HEK293 (cell line): ENCODE measurements at regions not wholly inside any gene's neighbourhood (a gene's known extent, or its start where the extent isn't known, plus 50 kb on each side); places are given as distances from the start of the nearest gene placed in this dataset.

Experiments used
- CTCF ChIA-PET: fragments of 350-600 bp; formaldehyde crosslinking; extraction: SDS; loops from one replicate; lab custom pipeline; 2021; ENCODE audit warnings: antibody characterized with exemption; lab: Yijun Ruan, JAX
- POLR2A ChIA-PET: fragments of 300-600 bp; formaldehyde crosslinking; extraction: SDS; loops from one replicate; lab custom pipeline; 2020; ENCODE audit warnings: antibody characterized with exemption, inconsistent platforms; lab: Yijun Ruan, JAX
- H3K27ac ChIP-seq: fragments of 200-500 bp; sonication (Bioruptor generic); 2 replicates; pipeline ENCODE4 v1.5.1; 2014; ENCODE audit warnings: low read depth, low read length, control low read depth, inconsistent platforms; ENCODE audit errors: extremely low read depth
- H3K36me3 ChIP-seq, 2 experiments: fragments of 200-500 bp in 1 of 2; sonication (Bioruptor generic) in 1 of 2; 1 replicate in 1 of 2; 2 replicates in 1 of 2; pipeline ENCODE4 v1.5.1; 2014 to 2017; ENCODE audit warnings: inconsistent platforms in 2 of 2, low read length in 2 of 2; ENCODE audit not compliant: control insufficient read depth in 2 of 2, insufficient read depth in 1 of 2
- H3K4me1 ChIP-seq: fragments of 200-500 bp; sonication (Bioruptor generic); 2 replicates; pipeline ENCODE4 v1.5.1; 2014; ENCODE audit warnings: mild to moderate bottlenecking, low read length, inconsistent platforms; ENCODE audit not compliant: control insufficient read depth, insufficient read depth
- H3K4me3 ChIP-seq: 2 replicates; pipeline ENCODE4 v1.5.1; 2011; ENCODE audit warnings: low read depth, mild to moderate bottlenecking, control low read depth, low read length, moderate library complexity
- H3K9me3 ChIP-seq: fragments of 200-500 bp; sonication (Bioruptor generic); 2 replicates; pipeline ENCODE4 v1.5.1; 2014; ENCODE audit warnings: low read depth, low read length, inconsistent platforms; ENCODE audit not compliant: control insufficient read depth, insufficient read depth
- ATF2 ChIP-seq: fragments of 450-650 bp; formaldehyde crosslinking; IDR thresholded peaks from 2 replicates; pipeline ENCODE4 v1.5.1; 2016; ENCODE audit warnings: missing biosample characterization, missing genetic modification characterization, low read depth
- EGR2 ChIP-seq: fragments of 450-650 bp; formaldehyde crosslinking; IDR thresholded peaks from 2 replicates; pipeline ENCODE4 v1.5.1; 2016; ENCODE audit warnings: low read depth, missing biosample characterization, missing genetic modification characterization
- GLIS1 ChIP-seq: fragments of 450-650 bp; formaldehyde crosslinking; IDR thresholded peaks from 2 replicates; pipeline ENCODE4 v1.5.1; 2016; ENCODE audit warnings: missing biosample characterization, missing genetic modification characterization
- GLIS2 ChIP-seq: fragments of 450-650 bp; formaldehyde crosslinking; IDR thresholded peaks from 2 replicates; pipeline ENCODE4 v1.5.1; 2016; ENCODE audit warnings: missing biosample characterization, missing genetic modification characterization
- IKZF3 ChIP-seq: fragments of 450-650 bp; IDR thresholded peaks from 2 replicates; pipeline ENCODE4 v1.5.0; 2018; ENCODE audit warnings: missing biosample characterization, mild to moderate bottlenecking, missing genetic modification characterization, moderate library complexity
- KLF9 ChIP-seq: fragments of 450-650 bp; formaldehyde crosslinking; IDR thresholded peaks from 2 replicates; pipeline ENCODE4 v1.5.1; 2016; ENCODE audit warnings: missing biosample characterization, missing genetic modification characterization, low read depth
- SETDB1 ChIP-seq: IDR thresholded peaks from one replicate; pipeline ENCODE4 v1.6.1; 2017; ENCODE audit warnings: mild to moderate bottlenecking, low read length, moderate library complexity, mixed read lengths; ENCODE audit not compliant: insufficient read length
- TCF7L2 ChIP-seq: IDR thresholded peaks from 2 replicates; pipeline ENCODE4 v1.6.1; 2011; ENCODE audit warnings: low read depth, mild to moderate bottlenecking, inconsistent platforms, low read length, moderate library complexity, borderline replicate concordance
- ZBTB11 ChIP-seq: fragments of 450-650 bp; formaldehyde crosslinking; conservative IDR thresholded peaks from 2 replicates; pipeline ENCODE4 v1.5.1; 2016; ENCODE audit warnings: low read depth, missing biosample characterization, missing genetic modification characterization
- ZBTB20 ChIP-seq: fragments of 450-650 bp; formaldehyde crosslinking; IDR thresholded peaks from 2 replicates; pipeline ENCODE4 v1.5.1; 2016; ENCODE audit warnings: missing biosample characterization, missing genetic modification characterization
- ZNF112 ChIP-seq: fragments of 450-650 bp; formaldehyde crosslinking; IDR thresholded peaks from 2 replicates; pipeline ENCODE4 v1.5.0; 2017; ENCODE audit warnings: missing biosample characterization, missing genetic modification characterization
- ZNF211 ChIP-seq: fragments of 450-650 bp; formaldehyde crosslinking; IDR thresholded peaks from 2 replicates; pipeline ENCODE4 v1.5.1; 2016; ENCODE audit warnings: low read depth, missing biosample characterization, missing genetic modification characterization
- ZNF221 ChIP-seq: fragments of 450-650 bp; formaldehyde crosslinking; IDR thresholded peaks from 2 replicates; pipeline ENCODE4 v1.5.1; 2017; ENCODE audit warnings: missing biosample characterization, missing genetic modification characterization, borderline replicate concordance
- ZNF24 ChIP-seq: fragments of 450-650 bp; formaldehyde crosslinking; IDR thresholded peaks from 2 replicates; pipeline ENCODE4 v1.5.1; 2016; ENCODE audit warnings: missing biosample characterization, missing genetic modification characterization
- ZNF266 ChIP-seq: fragments of 450-650 bp; formaldehyde crosslinking; IDR thresholded peaks from 2 replicates; pipeline ENCODE4 v1.5.1; 2016; ENCODE audit warnings: missing biosample characterization, missing genetic modification characterization, low read depth
- ZNF596 ChIP-seq: fragments of 450-650 bp; IDR thresholded peaks from 2 replicates; pipeline ENCODE4 v1.5.0; 2018; ENCODE audit warnings: missing biosample characterization, mild to moderate bottlenecking, missing genetic modification characterization, moderate library complexity
- ZNF629 ChIP-seq: fragments of 450-650 bp; formaldehyde crosslinking; IDR thresholded peaks from 2 replicates; pipeline ENCODE4 v1.5.1; 2017; ENCODE audit warnings: missing biosample characterization, missing genetic modification characterization
- ZNF645 ChIP-seq: fragments of 450-650 bp; formaldehyde crosslinking; IDR thresholded peaks from 2 replicates; pipeline ENCODE4; 2016; ENCODE audit warnings: missing biosample characterization, missing genetic modification characterization

GRCh38 chr2:138414014-138414413 lies 87.6 kb upstream of the SPOPL start:
- H3K36me3 ChIP-seq = no peaks in the 10 kb centered on the region
- no peaks in the 10 kb centered on the region for H3K9me3 ChIP-seq
- CTCF ChIA-PET = no interaction called here
- no peak overlapping the region for H3K27ac ChIP-seq
- H3K4me1 ChIP-seq = no peaks in the 10 kb centered on the region
- POLR2A ChIA-PET = no interaction called here
- no peak overlapping the region for H3K4me3 ChIP-seq
- no peak for TF ChIP-seq ZNF266
- peak; percentile 26 for TF ChIP-seq SETDB1

- Histone ChIP-seq H3K9me3 (no peaks in the 10 kb centered on the region), H3K4me1 (no peaks in the 10 kb centered on the region), H3K36me3 (no peaks in the 10 kb centered on the region), H3K27ac (no peak overlapping the region), H3K4me3 (no peak overlapping the region)
- POLR2A ChIA-PET = no interaction called here
- CTCF ChIA-PET = interaction anchor here (0.8 kb wide), 1 partner anchor 9 kb away, joined by 3 read pairs; no protein-coding TSS in a partner anchor
- TF ChIP-seq ZNF24 (tag by site-specific recombination) (no peak), ATF2 (tag by site-specific recombination) (peak; percentile 68), TCF7L2 (no peak), GLIS1 (no peak), ZNF629 (tag by site-specific recombination) (0 out of 2 replicates have a peak, but pooled peaks have one; percentile 14), ZNF211 (tag by site-specific recombination) (no peak)
Observed at GRCh38 chr2:138415985-138416384, 85.6 kb upstream of the SPOPL start.

- TF ChIP-seq ZBTB20 (tag by site-specific recombination) (no peak), ZNF112 (tag by site-specific recombination) (no peak), IKZF3 (tag by site-specific recombination) (no peak), GLIS2 (no peak), KLF9 (tag by site-specific recombination) (no peak), ZBTB11 (tag by site-specific recombination) (no peak), ZNF266 (no peak), ZNF645 (tag by site-specific recombination) (no peak), ZNF596 (tag by site-specific recombination) (no peak), ZNF221 (tag by site-specific recombination) (no peak), EGR2 (tag by site-specific recombination) (no peak)
- H3K4me1 ChIP-seq = peaks cover 9% of the 10 kb centered on the region
- H3K36me3 ChIP-seq = no peaks in the 10 kb centered on the region
- no peaks in the 10 kb centered on the region for H3K9me3 ChIP-seq
- ChIA-PET CTCF (interaction anchor here (2.2 kb wide), 1 partner anchor 44 kb away, joined by 9 read pairs; no protein-coding TSS in a partner anchor), POLR2A (no interaction called here)
- H3K27ac ChIP-seq = no peak overlapping the region
- no peak overlapping the region for H3K4me3 ChIP-seq
Observed at GRCh38 chr2:138418453-138418852, 83.1 kb upstream of the SPOPL start.
